H1 (cell line): ENCODE measurements at regions not wholly inside any gene's neighbourhood (a gene's known extent, or its start where the extent isn't known, plus 50 kb on each side); places are given as distances from the start of the nearest gene placed in this dataset.

Source experiments
- CEBPB ChIP-seq: IDR thresholded peaks from 2 replicates; pipeline ENCODE4 v1.6.1; 2012; ENCODE audit warnings: low read depth, low read length
- CHD2 ChIP-seq: IDR thresholded peaks from 2 replicates; pipeline ENCODE4 v1.6.1; 2012; ENCODE audit warnings: low read length, improper control_type of control experiment
- CTBP2 ChIP-seq: IDR thresholded peaks from 2 replicates; pipeline ENCODE4 v1.7.0; 2011; ENCODE audit warnings: borderline replicate concordance, mild to moderate bottlenecking, moderate library complexity, mixed read lengths, low read length; ENCODE audit not compliant: insufficient read depth, insufficient read length
- EZH2 ChIP-seq: fragments of 200-600 bp; sonication (generic); IDR thresholded peaks from 2 replicates; pipeline ENCODE4 v1.7.1; 2012; ENCODE audit warnings: low read depth, mild to moderate bottlenecking, moderate library complexity, low read length, inconsistent platforms; ENCODE audit not compliant: severe bottlenecking
- GABPA ChIP-seq: IDR thresholded peaks from 2 replicates; pipeline ENCODE4 v1.6.1; 2011; ENCODE audit warnings: mild to moderate bottlenecking, low read length, moderate library complexity, borderline replicate concordance; ENCODE audit not compliant: insufficient read depth
- HDAC6 ChIP-seq: IDR thresholded peaks from one replicate; pipeline ENCODE4 v1.7.1; 2012; ENCODE audit warnings: low read depth, mild to moderate bottlenecking, inconsistent platforms, low read length, moderate library complexity
- POLR2AphosphoS5 ChIP-seq: IDR thresholded peaks from 2 replicates; pipeline ENCODE4 v1.6.1; 2011; ENCODE audit warnings: low read depth, low read length
- RAD21 ChIP-seq, 2 experiments: IDR thresholded peaks in 1 of 2; conservative IDR thresholded peaks in 1 of 2; 2 replicates each; pipeline ENCODE4 v1.6.1; 2011; ENCODE audit warnings: low read depth in 2 of 2, low read length in 2 of 2, improper control_type of control experiment in 1 of 2, inconsistent platforms in 1 of 2, mild to moderate bottlenecking in 1 of 2, moderate library complexity in 1 of 2
- RBBP5 ChIP-seq: IDR thresholded peaks from 2 replicates; pipeline ENCODE4 v1.7.1; 2012; ENCODE audit warnings: low read depth, mild to moderate bottlenecking, inconsistent platforms, low read length, moderate library complexity, borderline replicate concordance
- SRF ChIP-seq: IDR thresholded peaks from 2 replicates; pipeline ENCODE4 v1.6.1; 2011; ENCODE audit warnings: mild to moderate bottlenecking, low read depth, low read length, moderate library complexity
- TF ChIP-seq, protein P1 (sequence below): IDR thresholded peaks from 2 replicates; pipeline ENCODE4 v1.6.1; 2012; ENCODE audit warnings: inconsistent platforms
- TF ChIP-seq, protein P2 (sequence below), 3 experiments: IDR thresholded peaks; 1 replicate in 2 of 3; 2 replicates in 1 of 3; pipeline versions ENCODE4 v1.5.1 to v1.6.1; 2011; ENCODE audit warnings: low read length in 3 of 3, mild to moderate bottlenecking in 3 of 3, inconsistent platforms in 2 of 3, low read depth in 1 of 3, moderate library complexity in 1 of 3; ENCODE audit not compliant: insufficient read depth in 1 of 3; ENCODE audit errors: control extremely low read depth in 1 of 3

- TF ChIP-seq, protein P1, sequence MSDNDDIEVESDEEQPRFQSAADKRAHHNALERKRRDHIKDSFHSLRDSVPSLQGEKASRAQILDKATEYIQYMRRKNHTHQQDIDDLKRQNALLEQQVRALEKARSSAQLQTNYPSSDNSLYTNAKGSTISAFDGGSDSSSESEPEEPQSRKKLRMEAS = no peak
- no peak for TF ChIP-seq CTBP2
- TF ChIP-seq EZH2 = no peak
- TF ChIP-seq POLR2AphosphoS5 = no peak
- no peak for TF ChIP-seq GABPA
- TF ChIP-seq RAD21 (IDR thresholded peaks at IDR 0.05 in 1 of 2, conservative IDR thresholded peaks at IDR 0.05 in 1 of 2; ENCODE audit: low read depth in 2 of 2, low read length in 2 of 2) = no peak
- TF ChIP-seq, protein P2, sequence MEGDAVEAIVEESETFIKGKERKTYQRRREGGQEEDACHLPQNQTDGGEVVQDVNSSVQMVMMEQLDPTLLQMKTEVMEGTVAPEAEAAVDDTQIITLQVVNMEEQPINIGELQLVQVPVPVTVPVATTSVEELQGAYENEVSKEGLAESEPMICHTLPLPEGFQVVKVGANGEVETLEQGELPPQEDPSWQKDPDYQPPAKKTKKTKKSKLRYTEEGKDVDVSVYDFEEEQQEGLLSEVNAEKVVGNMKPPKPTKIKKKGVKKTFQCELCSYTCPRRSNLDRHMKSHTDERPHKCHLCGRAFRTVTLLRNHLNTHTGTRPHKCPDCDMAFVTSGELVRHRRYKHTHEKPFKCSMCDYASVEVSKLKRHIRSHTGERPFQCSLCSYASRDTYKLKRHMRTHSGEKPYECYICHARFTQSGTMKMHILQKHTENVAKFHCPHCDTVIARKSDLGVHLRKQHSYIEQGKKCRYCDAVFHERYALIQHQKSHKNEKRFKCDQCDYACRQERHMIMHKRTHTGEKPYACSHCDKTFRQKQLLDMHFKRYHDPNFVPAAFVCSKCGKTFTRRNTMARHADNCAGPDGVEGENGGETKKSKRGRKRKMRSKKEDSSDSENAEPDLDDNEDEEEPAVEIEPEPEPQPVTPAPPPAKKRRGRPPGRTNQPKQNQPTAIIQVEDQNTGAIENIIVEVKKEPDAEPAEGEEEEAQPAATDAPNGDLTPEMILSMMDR (IDR thresholded peaks at IDR 0.05; ENCODE audit: control extremely low read depth in 1 of 3, insufficient read depth in 1 of 3, low read depth in 1 of 3, low read length in 3 of 3) = no peak
- TF ChIP-seq RBBP5 = no peak
- TF ChIP-seq HDAC6 = no peak
- no peak for TF ChIP-seq CEBPB
- no peak for TF ChIP-seq SRF
- TF ChIP-seq CHD2 = no peak
These were observed 291.6 kb downstream of the PREX1 start for GRCh38 chr20:48536206-48536605.
